ENCODE measurements at regions not wholly inside any gene's neighbourhood (a gene's known extent, or its start where the extent isn't known, plus 50 kb on each side); places are given as distances from the start of the nearest gene placed in this dataset.
A peak's percentile ranks its signal among the peaks of the same experiment; 100 is the strongest.

DNA sequence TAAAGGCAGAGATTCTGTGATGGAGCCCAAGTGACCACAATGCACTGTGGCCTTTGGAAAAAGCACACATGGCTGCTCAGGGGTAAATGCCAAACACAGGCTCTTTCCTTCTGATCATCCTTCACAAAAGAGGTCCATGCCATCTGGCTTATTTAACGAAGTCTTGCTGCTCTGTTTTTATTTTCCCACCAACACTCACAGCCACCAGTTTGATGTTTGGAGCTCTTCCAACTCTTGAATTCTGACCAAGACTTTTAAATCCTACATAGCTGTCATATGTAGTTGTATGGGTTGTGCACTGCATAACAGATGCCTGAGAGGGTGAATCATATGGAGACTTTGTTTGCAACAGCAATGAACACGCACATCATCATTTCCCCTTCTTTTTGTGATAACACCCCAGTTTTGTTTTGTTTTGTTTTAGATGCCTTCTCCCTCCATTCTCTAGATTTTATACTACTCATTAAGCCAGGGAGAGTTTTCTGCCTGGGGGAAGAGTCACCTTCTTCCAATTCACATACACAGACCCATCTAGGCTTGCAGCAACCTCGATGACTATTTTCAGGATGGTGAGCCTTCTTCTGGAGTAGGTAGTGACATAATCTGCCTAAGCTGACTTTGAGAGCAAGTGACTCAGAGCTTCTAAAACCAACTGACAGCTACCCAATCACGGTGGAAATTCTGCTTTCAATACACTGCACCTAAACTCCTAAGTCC is 145.2 kb upstream of the WSCD2 start:
- DNase-seq = no peak

DNA sequence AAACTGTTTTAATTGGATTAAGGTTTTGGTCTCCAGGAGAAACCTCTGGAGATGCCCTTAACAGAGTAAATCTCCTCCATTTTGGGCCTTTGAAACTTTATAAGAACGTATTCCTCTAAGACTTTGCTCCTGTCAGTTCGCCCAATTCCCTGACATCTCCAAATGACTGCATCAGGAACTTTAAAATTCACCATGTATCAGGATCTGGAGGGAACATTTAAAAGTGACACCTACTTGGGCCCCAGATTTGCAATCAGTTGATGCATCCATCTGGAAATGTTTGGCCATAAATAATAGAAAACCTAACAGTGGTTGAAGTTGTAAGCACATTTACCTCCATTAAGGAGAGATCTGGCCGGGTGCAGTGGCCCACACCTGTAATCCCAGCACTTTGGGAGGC is 144.1 kb upstream of the WSCD2 start:
- no peak for DNase-seq

DNA sequence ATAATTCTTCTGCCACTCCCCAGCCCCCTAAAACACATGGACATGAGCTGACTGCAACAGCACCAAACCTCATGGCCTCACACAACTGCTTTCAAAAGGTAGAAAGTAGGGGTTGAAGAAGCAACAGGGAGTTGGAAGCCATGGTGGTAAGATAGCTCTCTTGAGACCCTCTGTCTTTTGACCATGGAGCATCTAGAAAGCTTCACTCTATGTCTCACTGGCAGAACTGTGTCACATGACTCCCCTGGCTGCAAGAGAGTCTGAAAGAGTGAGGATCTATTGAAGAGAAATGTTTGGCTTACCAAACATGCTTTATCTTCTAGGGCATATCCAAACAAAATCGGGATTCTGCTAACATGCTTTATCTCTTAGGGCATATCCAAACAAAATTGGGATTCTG is 142.9 kb upstream of the WSCD2 start:
- DNase-seq = no peak

GRCh38 chr12:107990325-107990724 is 138.8 kb upstream of the WSCD2 start:
- DNase-seq = peak in 1 of 2 experiments; percentile 14

DNA sequence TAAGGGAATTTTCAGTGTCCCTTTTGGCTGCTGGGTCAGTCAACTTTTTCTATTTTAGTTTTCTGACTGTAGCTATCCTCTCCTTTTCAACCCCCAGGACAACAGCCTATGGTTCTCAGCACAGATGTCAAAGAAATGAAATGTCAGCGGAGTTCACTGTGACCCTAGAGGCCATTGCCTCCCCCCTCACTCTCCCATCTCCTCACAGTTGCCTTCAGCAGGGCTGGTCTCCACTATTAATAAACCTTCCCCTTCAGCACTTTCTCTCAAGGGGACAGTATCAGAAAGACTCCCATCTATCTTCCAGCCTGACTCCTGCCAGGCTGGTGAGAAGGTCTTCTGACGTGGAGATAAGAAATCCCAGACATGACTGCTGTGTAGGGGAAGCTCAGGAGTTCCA is 137.1 kb upstream of the WSCD2 start:
- no peak for DNase-seq

- DNase-seq = peak in 1 of 2 experiments; percentile 31
Measured at GRCh38 chr12:107992870-107993451, 136.1 kb upstream of the WSCD2 start.

GRCh38 chr12:107998863-107999262 is 130.2 kb upstream of the WSCD2 start:
- DNase-seq = no peak

- no peak for DNase-seq
Measured at GRCh38 chr12:108000111-108000510, 129.0 kb upstream of the WSCD2 start.

DNA sequence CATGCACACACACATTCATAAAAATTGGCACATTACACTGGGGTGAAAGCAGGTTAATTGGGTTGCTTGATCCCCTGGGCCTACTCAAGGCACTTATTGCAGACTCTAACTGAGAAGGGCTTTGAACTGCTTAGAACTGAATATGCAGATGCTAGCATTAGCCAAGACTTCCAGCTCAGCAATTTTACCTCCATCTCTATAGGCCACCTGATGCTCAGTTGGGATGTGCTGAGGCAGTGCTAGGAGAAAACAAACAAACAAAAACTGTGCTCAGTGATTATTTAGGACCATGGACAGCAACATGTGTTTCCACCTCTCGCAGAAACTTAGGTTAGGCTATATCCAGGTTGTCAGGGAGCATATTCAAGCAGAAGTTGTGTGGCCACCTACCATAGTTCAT is 124.8 kb upstream of the WSCD2 start:
- DNase-seq = no peak

DNA sequence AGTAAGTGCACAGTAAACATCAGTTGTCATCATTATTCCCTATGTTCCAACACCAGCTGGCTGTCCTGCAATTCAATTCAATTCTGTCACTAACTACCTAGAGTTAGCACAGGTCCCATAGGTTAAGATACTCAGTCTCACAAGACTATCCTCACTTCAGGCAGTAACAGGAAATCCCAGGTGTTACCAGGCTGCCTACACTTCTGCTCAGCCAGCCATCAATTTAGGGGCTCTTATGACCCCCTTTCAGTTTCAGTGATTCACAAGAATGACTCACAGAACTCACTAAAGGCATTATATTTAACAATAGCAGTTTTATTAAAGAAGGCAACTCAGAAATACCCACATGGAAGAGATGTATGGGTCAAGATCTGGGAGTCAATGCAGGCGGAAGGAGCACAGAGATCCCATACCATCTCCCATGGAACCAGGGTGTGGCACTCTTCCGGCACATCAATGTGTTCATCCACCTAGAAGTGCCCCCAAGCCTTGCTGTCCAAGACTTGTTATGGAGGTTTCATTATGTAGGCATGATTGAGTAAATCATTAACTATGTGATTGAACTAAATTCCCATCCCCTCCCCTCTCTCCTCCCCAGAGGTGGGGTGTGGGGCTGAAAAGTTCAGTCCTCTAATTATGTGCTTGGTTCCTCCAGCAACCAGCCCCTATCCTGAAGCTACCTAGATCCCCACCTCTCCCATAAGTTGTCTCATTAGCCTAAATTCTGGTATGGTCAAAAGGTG is 120.8 kb upstream of the WSCD2 start:
- no peak for DNase-seq

- no peak for DNase-seq
Measured at GRCh38 chr12:108009442-108010070, 119.5 kb upstream of the WSCD2 start.

GRCh38 chr12:108016022-108016564 is 113.0 kb upstream of the WSCD2 start:
- DNase-seq = no peak

DNA sequence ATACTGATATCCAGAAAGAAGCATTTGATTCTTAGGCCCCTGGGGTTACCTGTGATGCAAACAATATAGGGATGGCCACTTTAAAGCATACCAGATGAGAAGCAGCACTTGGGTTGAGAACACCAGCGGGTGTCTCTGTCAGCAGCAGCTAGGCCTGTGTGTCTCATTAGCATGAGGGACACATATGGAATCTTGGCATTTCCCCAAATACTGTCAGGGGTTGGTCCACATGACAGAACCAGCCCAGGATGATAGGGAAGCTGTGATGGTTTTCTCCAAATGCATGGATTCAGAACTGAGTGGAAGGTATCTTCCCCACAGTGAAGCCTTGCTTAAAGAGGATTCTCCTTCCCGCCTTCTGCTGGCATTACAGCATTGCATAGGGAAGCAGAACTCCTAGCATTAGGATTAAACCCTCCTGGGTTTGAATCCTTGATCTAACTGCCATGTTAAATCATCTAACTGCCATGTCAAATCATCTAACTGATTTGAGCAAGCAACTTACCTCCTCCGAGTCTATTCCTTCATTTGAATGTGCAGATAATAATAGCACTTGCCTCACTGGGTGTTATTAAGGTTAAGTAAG is 111.5 kb upstream of the WSCD2 start:
- DNase-seq = no peak

DNA sequence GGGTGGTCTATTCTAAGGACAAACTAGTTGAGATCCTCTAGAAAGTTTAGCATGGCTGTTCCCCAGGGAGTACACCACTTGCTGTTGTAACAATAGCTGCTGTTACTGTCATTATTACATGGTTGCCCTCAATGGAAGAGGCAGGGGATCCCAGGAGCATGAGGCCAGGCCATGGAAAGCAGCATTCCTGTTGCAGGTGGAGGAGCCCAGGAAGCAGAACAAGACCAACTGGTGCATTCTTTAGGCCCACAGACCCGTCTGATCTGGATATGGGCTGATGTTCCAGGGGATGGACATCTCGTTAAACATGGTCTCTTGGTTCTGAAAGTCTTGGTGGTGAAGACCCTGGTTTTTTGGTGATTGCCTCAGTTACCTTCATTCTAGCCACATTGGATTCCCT is 109.2 kb upstream of the WSCD2 start:
- no peak for DNase-seq

- no peak for DNase-seq
Measured at GRCh38 chr12:108021141-108021540, 107.9 kb upstream of the WSCD2 start.

- no peak for DNase-seq
Measured at GRCh38 chr12:108021949-108022522, 107.1 kb upstream of the WSCD2 start.

GRCh38 chr12:108029051-108029835 is 99.8 kb upstream of the WSCD2 start:
- no peak for DNase-seq

GRCh38 chr12:108033090-108033489 is 96.0 kb upstream of the WSCD2 start:
- no peak for DNase-seq

GRCh38 chr12:108035372-108035771 is 93.7 kb upstream of the WSCD2 start:
- no peak for DNase-seq

GRCh38 chr12:108037960-108038359 is 91.1 kb upstream of the WSCD2 start:
- DNase-seq = no peak

GRCh38 chr12:108039794-108040193 is 89.3 kb upstream of the WSCD2 start:
- DNase-seq = no peak

DNA sequence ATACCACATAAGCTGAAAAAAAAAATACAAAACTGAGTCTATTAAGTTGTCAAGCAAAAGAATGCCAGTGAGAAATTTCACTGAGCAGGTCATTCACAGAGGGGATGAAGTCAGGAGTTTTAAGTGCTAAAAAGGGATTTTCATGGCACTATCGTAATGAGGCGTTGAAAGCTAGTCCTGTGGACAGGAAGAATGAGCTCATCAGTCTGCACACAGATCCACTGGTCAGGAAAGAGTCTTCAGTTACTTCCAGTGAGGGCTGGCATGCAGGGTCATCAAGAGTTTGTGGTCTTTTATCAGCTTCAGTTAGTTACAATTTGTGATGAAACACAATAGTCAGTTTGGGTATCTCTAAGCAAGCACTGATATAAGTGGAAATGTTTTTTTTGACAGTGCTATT is 88.1 kb upstream of the WSCD2 start:
- DNase-seq = no peak
